Liver (tissue), 8 donors: ENCODE measurements at regions not wholly inside any gene's neighbourhood (a gene's known extent, or its start where the extent isn't known, plus 50 kb on each side); places are given as distances from the start of the nearest gene placed in this dataset.

ENCODE experiments used
- DNase-seq: peaks from one replicate; pipeline ENCODE4 v3.0.0-alpha.2; 2017; ENCODE audit warnings: low spot score
- H3K27ac ChIP-seq, 2 donors: one replicate each; pipeline ENCODE4 v1.7.0; 2013; ENCODE audit warnings: inconsistent platforms in 2 of 2, low read length in 2 of 2, control low read depth in 1 of 2, low read depth in 1 of 2, mild to moderate bottlenecking in 1 of 2
- H3K27me3 ChIP-seq, 4 donors: one replicate each; pipeline versions ENCODE4 v1.6.1 to v1.7.0; 2013; ENCODE audit warnings: low read length in 3 of 4, inconsistent platforms in 1 of 4, mild to moderate bottlenecking in 1 of 4, moderate library complexity in 1 of 4; ENCODE audit not compliant: control insufficient read depth in 4 of 4, insufficient read depth in 4 of 4
- H3K36me3 ChIP-seq, 4 donors: one replicate each; pipeline versions ENCODE4 v1.6.1 to v1.7.0; 2013; ENCODE audit warnings: low read length in 3 of 4, mild to moderate bottlenecking in 3 of 4, low read depth in 1 of 4, moderate library complexity in 1 of 4; ENCODE audit not compliant: control insufficient read depth in 4 of 4, insufficient read depth in 3 of 4
- H3K4me1 ChIP-seq, 4 donors: one replicate each; pipeline versions ENCODE4 v1.6.1 to v1.7.0; 2013; ENCODE audit warnings: low read length in 3 of 4, mild to moderate bottlenecking in 3 of 4, moderate library complexity in 1 of 4; ENCODE audit not compliant: control insufficient read depth in 4 of 4, insufficient read depth in 4 of 4
- H3K4me3 ChIP-seq, 3 donors: one replicate each; pipeline versions ENCODE4 v1.6.1 to v1.7.0; 2013; ENCODE audit warnings: low read length in 3 of 3, control low read depth in 1 of 3, low read depth in 1 of 3, mild to moderate bottlenecking in 1 of 3
- H3K9ac ChIP-seq, 2 donors: one replicate each; pipeline ENCODE4 v1.7.0; 2013; ENCODE audit warnings: low read length in 2 of 2, mild to moderate bottlenecking in 2 of 2, moderate library complexity in 2 of 2, control low read depth in 1 of 2, low read depth in 1 of 2
- H3K9me3 ChIP-seq, 4 donors: one replicate each; pipeline versions ENCODE4 v1.6.1 to v1.7.0; 2013; ENCODE audit warnings: low read length in 3 of 4; ENCODE audit not compliant: control insufficient read depth in 4 of 4
- CTCF ChIP-seq: fragments of 150-350 bp; IDR thresholded peaks from 2 replicates; pipeline ENCODE4 v1.5.1; 2017; ENCODE audit warnings: improper control_type of control experiment, low read depth, low read length; ENCODE audit not compliant: missing input control
- EGR1 ChIP-seq, 2 donors: IDR thresholded peaks; 2 replicates each; pipeline ENCODE4 v1.6.1; 2016 to 2018; ENCODE audit warnings: antibody characterized with exemption in 2 of 2, low read depth in 2 of 2
- FOXA1 ChIP-seq: IDR thresholded peaks from 2 replicates; pipeline ENCODE4 v1.6.1; 2016; ENCODE audit warnings: antibody characterized with exemption
- FOXA2 ChIP-seq: IDR thresholded peaks from 2 replicates; pipeline ENCODE4 v1.6.1; 2016; ENCODE audit warnings: antibody characterized with exemption
- GABPA ChIP-seq, 2 donors: IDR thresholded peaks in 1 of 2; conservative IDR thresholded peaks in 1 of 2; 2 replicates each; pipeline ENCODE4 v1.6.1; 2016; ENCODE audit warnings: antibody characterized with exemption in 2 of 2, mild to moderate bottlenecking in 1 of 2, moderate library complexity in 1 of 2
- HNF4G ChIP-seq: IDR thresholded peaks from 2 replicates; pipeline ENCODE4 v1.6.1; 2016; ENCODE audit warnings: antibody characterized with exemption
- JUND ChIP-seq, 2 donors: IDR thresholded peaks; 2 replicates each; pipeline ENCODE4 v1.6.1; 2016; ENCODE audit warnings: antibody characterized with exemption in 2 of 2
- NR2F2 ChIP-seq: IDR thresholded peaks from 2 replicates; pipeline ENCODE4 v1.6.1; 2016; ENCODE audit warnings: antibody characterized with exemption
- RAD21 ChIP-seq, 2 donors: IDR thresholded peaks; 2 replicates each; pipeline ENCODE4 v1.6.1; 2016; ENCODE audit warnings: antibody characterized with exemption in 2 of 2, mild to moderate bottlenecking in 2 of 2
- RXRA ChIP-seq, 2 donors: IDR thresholded peaks; 2 replicates each; pipeline ENCODE4 v1.6.1; 2017 to 2018; ENCODE audit warnings: antibody characterized with exemption in 2 of 2, mild to moderate bottlenecking in 1 of 2
- SP1 ChIP-seq: IDR thresholded peaks from 2 replicates; pipeline ENCODE4 v1.6.1; 2018; ENCODE audit warnings: antibody characterized with exemption, mild to moderate bottlenecking
- TAF1 ChIP-seq: conservative IDR thresholded peaks from 2 replicates; pipeline ENCODE4 v1.6.1; 2016; ENCODE audit warnings: antibody characterized with exemption, mild to moderate bottlenecking
- YY1 ChIP-seq: IDR thresholded peaks from 2 replicates; pipeline ENCODE4 v1.6.1; 2016; ENCODE audit warnings: antibody characterized with exemption, mild to moderate bottlenecking
- WGBS: extraction: QIAGEN DNeasy Blood & Tissue Kit; methylation state at CpG from one replicate; pipeline ENCODE4 v1.1.7; 2013; 5-methylcytosine and 5-hydroxymethylcytosine counted together
- TF ChIP-seq, protein P1 (sequence below): IDR thresholded peaks from 2 replicates; pipeline ENCODE4 v1.6.1; 2016; ENCODE audit warnings: antibody characterized with exemption
- TF ChIP-seq, protein P2 (sequence below): IDR thresholded peaks from 2 replicates; pipeline ENCODE4 v1.6.1; 2016; ENCODE audit warnings: antibody characterized with exemption
- donor health status: healthy.
- donor health status: healthy.
- donor health status: healthy.
- donor health status: healthy.
- donor health status: healthy.

GRCh38 chr22:47736186-47737034 lies 974.0 kb downstream of the TBC1D22A start:
- DNase-seq = no peak
- H3K9ac ChIP-seq = no peak overlapping the region
- H3K4me1 ChIP-seq = no peaks in the 10 kb centered on the region
- no peak overlapping the region for H3K27ac ChIP-seq
- H3K36me3 ChIP-seq = no peaks in the 10 kb centered on the region
- TF ChIP-seq CTCF = no peak
- TF ChIP-seq NR2F2 = no peak
- no peak for TF ChIP-seq FOXA2
- no peak for TF ChIP-seq SP1
- no peak for TF ChIP-seq HNF4G
- peaks cover 0 to 4% (median 0%) of the 10 kb centered on the region in 4 donors for H3K9me3 ChIP-seq
- H3K27me3 ChIP-seq = peaks cover 0 to 3% (median under 1%) of the 10 kb centered on the region in 4 donors
- WGBS = 80% methylated on average over 15 of the region's 15 CpGs
- no peak overlapping the region for H3K4me3 ChIP-seq

- no peak overlapping the region for H3K4me3 ChIP-seq
- no peak overlapping the region for H3K9ac ChIP-seq
- H3K4me1 ChIP-seq = no peaks in the 10 kb centered on the region
- no peak overlapping the region for H3K27ac ChIP-seq
- H3K9me3 ChIP-seq = peaks cover 0 to 4% (median 0%) of the 10 kb centered on the region in 4 donors
- DNase-seq = no peak
- 85% methylated on average over 7 of the region's 7 CpGs for WGBS
- H3K36me3 ChIP-seq = no peaks in the 10 kb centered on the region
- peaks cover 0 to 2% (median 0%) of the 10 kb centered on the region in 4 donors for H3K27me3 ChIP-seq
- TF ChIP-seq EGR1 (IDR thresholded peaks at IDR 0.05; ENCODE audit: low read depth in 2 of 2) (no peak), GABPA (IDR thresholded peaks at IDR 0.05 in 1 of 2, conservative IDR thresholded peaks at IDR 0.05 in 1 of 2) (no peak), FOXA1 (no peak)
- TF ChIP-seq, protein P1, sequence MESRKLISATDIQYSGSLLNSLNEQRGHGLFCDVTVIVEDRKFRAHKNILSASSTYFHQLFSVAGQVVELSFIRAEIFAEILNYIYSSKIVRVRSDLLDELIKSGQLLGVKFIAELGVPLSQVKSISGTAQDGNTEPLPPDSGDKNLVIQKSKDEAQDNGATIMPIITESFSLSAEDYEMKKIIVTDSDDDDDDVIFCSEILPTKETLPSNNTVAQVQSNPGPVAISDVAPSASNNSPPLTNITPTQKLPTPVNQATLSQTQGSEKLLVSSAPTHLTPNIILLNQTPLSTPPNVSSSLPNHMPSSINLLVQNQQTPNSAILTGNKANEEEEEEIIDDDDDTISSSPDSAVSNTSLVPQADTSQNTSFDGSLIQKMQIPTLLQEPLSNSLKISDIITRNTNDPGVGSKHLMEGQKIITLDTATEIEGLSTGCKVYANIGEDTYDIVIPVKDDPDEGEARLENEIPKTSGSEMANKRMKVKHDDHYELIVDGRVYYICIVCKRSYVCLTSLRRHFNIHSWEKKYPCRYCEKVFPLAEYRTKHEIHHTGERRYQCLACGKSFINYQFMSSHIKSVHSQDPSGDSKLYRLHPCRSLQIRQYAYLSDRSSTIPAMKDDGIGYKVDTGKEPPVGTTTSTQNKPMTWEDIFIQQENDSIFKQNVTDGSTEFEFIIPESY = no peak
Observed at GRCh38 chr22:47734511-47734910, 972.1 kb downstream of the TBC1D22A start.

- no peaks in the 10 kb centered on the region for H3K27me3 ChIP-seq
- DNase-seq = no peak
- TF ChIP-seq FOXA2 (no peak), CTCF (no peak), NR2F2 (no peak), SP1 (no peak), RAD21 (IDR thresholded peaks at IDR 0.05) (no peak), JUND (IDR thresholded peaks at IDR 0.05) (no peak), RXRA (IDR thresholded peaks at IDR 0.05) (no peak), HNF4G (no peak), FOXA1 (no peak), GABPA (IDR thresholded peaks at IDR 0.05 in 1 of 2, conservative IDR thresholded peaks at IDR 0.05 in 1 of 2) (no peak), YY1 (no peak), TAF1 (no peak)
- TF ChIP-seq, protein P1 = no peak
- TF ChIP-seq, protein P2, sequence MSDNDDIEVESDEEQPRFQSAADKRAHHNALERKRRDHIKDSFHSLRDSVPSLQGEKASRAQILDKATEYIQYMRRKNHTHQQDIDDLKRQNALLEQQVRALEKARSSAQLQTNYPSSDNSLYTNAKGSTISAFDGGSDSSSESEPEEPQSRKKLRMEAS = no peak
- H3K9me3 ChIP-seq = no peaks in the 10 kb centered on the region
- no peaks in the 10 kb centered on the region for H3K4me1 ChIP-seq
- H3K36me3 ChIP-seq = no peaks in the 10 kb centered on the region
- H3K9ac ChIP-seq = no peak overlapping the region
- H3K4me3 ChIP-seq = no peak overlapping the region
- no peak overlapping the region for H3K27ac ChIP-seq
- WGBS = 31% methylated on average over 1 of the region's 1 CpG
Observed at GRCh38 chr22:47727641-47728040, 965.2 kb downstream of the TBC1D22A start.
